ENCODE measurements at regions not wholly inside any gene's neighbourhood (a gene's known extent, or its start where the extent isn't known, plus 50 kb on each side); places are given as distances from the start of the nearest gene placed in this dataset.

- in situ Hi-C loops (cut with MboI; ENCODE audit: low sequenced_read_pairs) = loop anchor here (25.0 kb wide), 1 partner anchor 309 kb away; no protein-coding TSS in a partner anchor
Observed at GRCh38 chr18:45221363-45221762, 393.9 kb upstream of the SLC14A2 start.

- in situ Hi-C loops (cut with MboI; ENCODE audit: low sequenced_read_pairs) = loop anchor here (25.0 kb wide), 1 partner anchor 310 kb away; no protein-coding TSS in a partner anchor
Observed at GRCh38 chr18:45222180-45222579, 393.1 kb upstream of the SLC14A2 start.

- in situ Hi-C loops (cut with MboI; ENCODE audit: low sequenced_read_pairs) = no loop called here
Observed at GRCh38 chr18:45227001-45227742, 388.1 kb upstream of the SLC14A2 start.

GRCh38 chr18:45228796-45229388, 386.4 kb upstream of the SLC14A2 start:
- in situ Hi-C loops (cut with MboI; ENCODE audit: low sequenced_read_pairs) = no loop called here

- in situ Hi-C loops (cut with MboI; ENCODE audit: low sequenced_read_pairs) = no loop called here
Observed at GRCh38 chr18:45231617-45232016, 383.7 kb upstream of the SLC14A2 start.

GRCh38 chr18:45232061-45232460, 383.2 kb upstream of the SLC14A2 start:
- in situ Hi-C loops (cut with MboI; ENCODE audit: low sequenced_read_pairs) = no loop called here

GRCh38 chr18:45236676-45237075, 378.6 kb upstream of the SLC14A2 start:
- in situ Hi-C loops (cut with MboI; ENCODE audit: low sequenced_read_pairs) = no loop called here

GRCh38 chr18:45237343-45238098, 377.8 kb upstream of the SLC14A2 start:
- in situ Hi-C loops (cut with MboI; ENCODE audit: low sequenced_read_pairs) = no loop called here

- in situ Hi-C loops (cut with MboI; ENCODE audit: low sequenced_read_pairs) = no loop called here
Observed at GRCh38 chr18:45241271-45241670, 374.0 kb upstream of the SLC14A2 start.

GRCh38 chr18:45241982-45242565, 373.2 kb upstream of the SLC14A2 start:
- in situ Hi-C loops (cut with MboI; ENCODE audit: low sequenced_read_pairs) = no loop called here

GRCh38 chr18:45243340-45244110, 371.8 kb upstream of the SLC14A2 start:
- in situ Hi-C loops (cut with MboI; ENCODE audit: low sequenced_read_pairs) = no loop called here

GRCh38 chr18:45245091-45245511, 370.2 kb upstream of the SLC14A2 start:
- in situ Hi-C loops (cut with MboI; ENCODE audit: low sequenced_read_pairs) = no loop called here

GRCh38 chr18:45248240-45248903, 366.9 kb upstream of the SLC14A2 start:
- in situ Hi-C loops (cut with MboI; ENCODE audit: low sequenced_read_pairs) = no loop called here

GRCh38 chr18:45249246-45249661, 366.0 kb upstream of the SLC14A2 start:
- in situ Hi-C loops (cut with MboI; ENCODE audit: low sequenced_read_pairs) = no loop called here

GRCh38 chr18:45250479-45250878, 364.8 kb upstream of the SLC14A2 start:
- in situ Hi-C loops (cut with MboI; ENCODE audit: low sequenced_read_pairs) = no loop called here

- in situ Hi-C loops (cut with MboI; ENCODE audit: low sequenced_read_pairs) = no loop called here
Observed at GRCh38 chr18:45251236-45251635, 364.0 kb upstream of the SLC14A2 start.

GRCh38 chr18:45252474-45252873, 362.8 kb upstream of the SLC14A2 start:
- in situ Hi-C loops (cut with MboI; ENCODE audit: low sequenced_read_pairs) = no loop called here

- in situ Hi-C loops (cut with MboI; ENCODE audit: low sequenced_read_pairs) = no loop called here
Observed at GRCh38 chr18:45253056-45253565, 362.2 kb upstream of the SLC14A2 start.

- in situ Hi-C loops (cut with MboI; ENCODE audit: low sequenced_read_pairs) = no loop called here
Observed at GRCh38 chr18:45253973-45254708, 361.1 kb upstream of the SLC14A2 start.

Measured in HL-60/S4 treated with phorbol 12-myristate 13-acetate at 8.2 ng/mL for 4 days and 3 days (cell line).